ENCODE measurements at regions not wholly inside any gene's neighbourhood (a gene's known extent, or its start where the extent isn't known, plus 50 kb on each side); places are given as distances from the start of the nearest gene placed in this dataset.

- TF ChIP-seq CTCF (IDR thresholded peaks at IDR 0.05): no peak
- TF ChIP-seq POLR2A (IDR thresholded peaks at IDR 0.05; ENCODE audit: low read depth): no peak
- no peak for TF ChIP-seq POLR2AphosphoS5 (IDR thresholded peaks at IDR 0.05)
Observed at GRCh38 chr20:54717983-54718382, 242.6 kb downstream of the DOK5 start.

Measured in esophagus muscularis mucosa (tissue), 3 donors.